ENCODE measurements at regions not wholly inside any gene's neighbourhood (a gene's known extent, or its start where the extent isn't known, plus 50 kb on each side); places are given as distances from the start of the nearest gene placed in this dataset.

GRCh38 chr15:23857028-23857641 is 170.0 kb upstream of the NDN start:
- TF ChIP-seq EP300 (IDR thresholded peaks at IDR 0.05) (no peak), CTCF (IDR thresholded peaks at IDR 0.05) (no peak), POLR2A (IDR thresholded peaks at IDR 0.05) (no peak)
